Right lobe of liver (tissue), 6 donors: ENCODE measurements at regions not wholly inside any gene's neighbourhood (a gene's known extent, or its start where the extent isn't known, plus 50 kb on each side); places are given as distances from the start of the nearest gene placed in this dataset.

Experiments used
- ATAC-seq, 4 donors: fragments of 200-7000 bp; cut with Tn5 transposase; one replicate each; pipeline ENCODE4 v1.9.1; 2020; ENCODE audit warnings: mild to moderate bottlenecking in 4 of 4, moderate library complexity in 4 of 4
- DNase-seq, 3 donors: peaks; one replicate each; pipeline ENCODE4 v3.0.0-alpha.2; 2020
- H3K27ac ChIP-seq, 3 donors: fragments of 200-600 bp; one replicate each; pipeline ENCODE4 v1.8.0; 2022
- H3K27me3 ChIP-seq, 2 donors: fragments of 200-600 bp; one replicate each; pipeline ENCODE4 v1.8.0; 2022
- H3K36me3 ChIP-seq, 4 donors: fragments of 200-600 bp; sonication (generic) in 1 of 4; one replicate each; pipeline versions ENCODE4 v1.5.1 to v1.8.0; 2017 to 2022; ENCODE audit warnings: control low read depth in 1 of 4
- H3K4me1 ChIP-seq, 4 donors: fragments of 200-600 bp; sonication (generic) in 1 of 4; one replicate each; pipeline versions ENCODE4 v1.5.1 to v1.8.0; 2017 to 2022; ENCODE audit warnings: control low read depth in 1 of 4
- H3K4me3 ChIP-seq, 3 donors: fragments of 200-600 bp; one replicate each; pipeline ENCODE4 v1.8.0; 2022
- H3K9me3 ChIP-seq, 4 donors: fragments of 200-600 bp; sonication (generic) in 1 of 4; one replicate each; pipeline versions ENCODE4 v1.5.1 to v1.8.0; 2017 to 2022; ENCODE audit warnings: control low read depth in 1 of 4
- POLR2A ChIP-seq: fragments of 450-650 bp; IDR thresholded peaks from one replicate; pipeline ENCODE4 v1.6.1; 2017; ENCODE audit warnings: antibody characterized with exemption, mild to moderate bottlenecking
- WGBS: methylation state at CpG from one replicate; pipeline ENCODE4 v1.1.6; 2018; ENCODE audit warnings: low coverage, low lambda C conversion rate; ENCODE audit not compliant: insufficient coverage; ENCODE audit errors: missing lambda C conversion rate; 5-methylcytosine and 5-hydroxymethylcytosine counted together
- intact Hi-C, 2 donors: fragments of 100-400 bp; cut with DNase I; formaldehyde crosslinking; loops; one replicate each; pipeline versions ENCODE4 v1.11.2 to v1.14.1; 2022
- TF ChIP-seq, protein P1 (sequence below), 4 donors: fragments of 200-600 bp in 3 of 4; fragments of 450-650 bp in 1 of 4; IDR thresholded peaks; one replicate each; pipeline versions ENCODE4 v1.5.1 to v1.8.0; 2016 to 2022; ENCODE audit warnings: antibody characterized with exemption in 4 of 4, mild to moderate bottlenecking in 2 of 4
- donor health status: DM: no; HTN: yes; CAD: no.
- donor health status: DM: no; HTN: no; CAD: no.
- donor health status: DM: no; HTN: no; CAD: no.
- donor health status: DM: no; HTN: yes; CAD: no.
- donor health status: DM: no; HTN: yes; CAD: no.

DNA sequence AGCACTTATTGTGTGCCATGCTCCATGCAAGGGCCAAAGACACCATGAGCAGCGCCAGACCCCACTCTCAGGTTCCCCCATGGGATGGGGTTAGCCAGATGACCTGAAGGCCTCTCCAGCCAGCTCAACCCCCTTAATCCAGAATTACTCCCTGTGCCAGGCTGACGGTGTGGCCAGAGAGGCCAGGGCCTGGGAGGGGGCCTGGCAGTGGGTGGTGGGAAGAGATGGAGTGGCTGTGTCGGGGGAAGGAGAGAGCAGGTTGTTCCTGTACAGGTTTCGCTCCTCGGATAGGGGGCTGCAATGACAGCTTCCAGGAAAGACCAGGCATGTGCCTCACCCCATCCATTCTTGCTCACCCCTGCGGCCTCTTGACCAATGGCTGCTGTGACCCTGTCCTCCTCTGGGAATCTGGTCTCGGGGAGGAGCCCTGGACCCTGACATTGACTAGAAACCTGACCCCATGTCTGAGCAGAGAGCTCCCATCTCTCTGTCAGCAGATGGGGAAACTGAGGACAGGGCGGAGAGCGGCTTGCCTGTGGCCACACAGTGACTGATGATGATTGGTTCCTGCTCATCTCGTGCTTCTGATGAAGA lies 345.3 kb downstream of the MATN1 start:
- H3K4me3 ChIP-seq = no peak overlapping the region
- no peak overlapping the region for H3K27ac ChIP-seq
- DNase-seq (peak in 1 of 3 donors; percentile 28), ATAC-seq (no peak)
- H3K4me1 ChIP-seq = no peaks in the 10 kb centered on the region
- TF ChIP-seq, protein P1, sequence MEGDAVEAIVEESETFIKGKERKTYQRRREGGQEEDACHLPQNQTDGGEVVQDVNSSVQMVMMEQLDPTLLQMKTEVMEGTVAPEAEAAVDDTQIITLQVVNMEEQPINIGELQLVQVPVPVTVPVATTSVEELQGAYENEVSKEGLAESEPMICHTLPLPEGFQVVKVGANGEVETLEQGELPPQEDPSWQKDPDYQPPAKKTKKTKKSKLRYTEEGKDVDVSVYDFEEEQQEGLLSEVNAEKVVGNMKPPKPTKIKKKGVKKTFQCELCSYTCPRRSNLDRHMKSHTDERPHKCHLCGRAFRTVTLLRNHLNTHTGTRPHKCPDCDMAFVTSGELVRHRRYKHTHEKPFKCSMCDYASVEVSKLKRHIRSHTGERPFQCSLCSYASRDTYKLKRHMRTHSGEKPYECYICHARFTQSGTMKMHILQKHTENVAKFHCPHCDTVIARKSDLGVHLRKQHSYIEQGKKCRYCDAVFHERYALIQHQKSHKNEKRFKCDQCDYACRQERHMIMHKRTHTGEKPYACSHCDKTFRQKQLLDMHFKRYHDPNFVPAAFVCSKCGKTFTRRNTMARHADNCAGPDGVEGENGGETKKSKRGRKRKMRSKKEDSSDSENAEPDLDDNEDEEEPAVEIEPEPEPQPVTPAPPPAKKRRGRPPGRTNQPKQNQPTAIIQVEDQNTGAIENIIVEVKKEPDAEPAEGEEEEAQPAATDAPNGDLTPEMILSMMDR (IDR thresholded peaks at IDR 0.05) = no peak
- TF ChIP-seq POLR2A = no peak
- no peaks in the 10 kb centered on the region for H3K27me3 ChIP-seq
- 50% methylated on average over 1 of the region's 10 CpGs for WGBS
- H3K9me3 ChIP-seq = no peaks in the 10 kb centered on the region
- H3K36me3 ChIP-seq = no peaks in the 10 kb centered on the region
- intact Hi-C loops = no loop called here

DNA sequence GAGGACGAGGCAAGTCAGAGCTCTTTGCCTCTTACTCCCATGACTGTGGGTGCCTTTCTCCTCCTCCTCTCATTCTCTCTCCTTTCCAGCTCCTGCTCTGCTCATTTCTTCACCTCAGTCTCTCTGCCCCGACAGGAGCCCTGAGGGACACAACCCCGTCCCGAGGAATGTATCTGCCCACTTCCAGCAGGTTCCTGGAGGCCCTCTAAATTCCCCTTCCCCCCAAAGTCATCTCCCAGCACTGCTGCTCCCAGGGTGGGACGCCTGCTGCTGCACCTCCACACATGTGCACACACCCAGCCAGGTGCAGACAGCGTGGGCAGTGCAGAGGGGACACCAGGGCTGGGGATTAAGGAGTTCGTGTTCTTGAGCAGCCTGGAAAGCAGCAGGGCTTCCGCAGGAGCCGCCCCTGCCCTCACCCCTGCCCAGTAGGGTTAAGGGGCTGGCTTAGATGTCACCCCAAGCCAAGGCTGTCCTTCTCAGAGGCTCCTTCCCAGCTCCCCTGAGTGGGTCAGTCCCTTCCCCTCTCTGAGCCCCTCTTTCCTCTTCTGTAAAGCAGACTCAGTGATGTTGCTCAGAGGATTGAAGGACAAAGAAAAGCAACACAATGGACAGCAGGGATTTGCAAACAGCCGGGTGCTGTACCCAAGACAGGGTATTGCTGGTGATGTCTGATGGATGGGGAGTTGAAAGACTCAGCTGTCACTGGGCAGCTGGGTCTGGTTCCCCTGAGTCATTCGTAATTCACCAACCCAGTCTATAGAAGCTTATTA lies 346.0 kb downstream of the MATN1 start:
- intact Hi-C loops = no loop called here
- 32% methylated on average over 5 of the region's 11 CpGs for WGBS
- Histone ChIP-seq H3K4me3 (no peak overlapping the region), H3K27me3 (no peaks in the 10 kb centered on the region), H3K4me1 (no peaks in the 10 kb centered on the region), H3K27ac (no peak overlapping the region), H3K36me3 (no peaks in the 10 kb centered on the region), H3K9me3 (no peaks in the 10 kb centered on the region)
- DNase-seq (peak in 1 of 3 donors; percentile 22), ATAC-seq (no peak)
- TF ChIP-seq, protein P1 (IDR thresholded peaks at IDR 0.05) = no peak
- no peak for TF ChIP-seq POLR2A

DNA sequence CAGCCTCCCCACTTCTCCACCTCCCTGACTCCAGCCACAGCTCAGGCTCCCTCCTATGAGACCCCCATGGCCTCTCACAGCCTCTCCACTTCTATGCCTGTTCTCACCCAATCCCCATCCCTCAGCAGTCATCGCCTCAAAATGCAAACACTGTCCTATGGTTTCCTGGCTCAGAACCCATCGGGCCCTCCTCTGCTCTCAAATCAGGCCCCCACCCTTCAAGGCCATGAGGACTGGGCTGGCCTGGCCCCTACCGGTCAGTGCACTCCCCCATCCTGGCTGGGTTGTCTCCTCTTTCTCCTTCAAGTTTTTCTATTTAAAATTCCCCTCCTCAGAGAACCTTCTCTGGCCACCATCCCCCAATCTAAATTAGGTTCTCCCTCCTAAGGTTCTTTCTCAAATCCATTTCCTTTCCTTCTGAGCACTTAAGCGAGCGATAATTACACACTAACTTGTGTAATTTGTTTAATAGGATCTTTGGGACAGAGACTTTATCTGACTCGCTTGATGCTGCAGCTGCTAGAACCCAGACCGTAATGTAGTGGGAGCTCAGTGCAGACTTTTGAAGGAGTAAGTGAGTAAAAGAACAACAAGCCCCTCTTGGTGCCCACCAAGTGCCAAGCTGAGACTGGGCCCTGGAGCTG lies 347.2 kb downstream of the MATN1 start:
- intact Hi-C loops = no loop called here
- WGBS = 55% methylated on average over 7 of the region's 7 CpGs
- TF ChIP-seq, protein P1 (IDR thresholded peaks at IDR 0.05) = no peak
- no peak for TF ChIP-seq POLR2A
- H3K4me1 ChIP-seq = no peaks in the 10 kb centered on the region
- no peaks in the 10 kb centered on the region for H3K36me3 ChIP-seq
- no peak overlapping the region for H3K27ac ChIP-seq
- no peaks in the 10 kb centered on the region for H3K27me3 ChIP-seq
- no peak for DNase-seq
- no peak for ATAC-seq
- no peaks in the 10 kb centered on the region for H3K9me3 ChIP-seq
- H3K4me3 ChIP-seq = no peak overlapping the region

DNA sequence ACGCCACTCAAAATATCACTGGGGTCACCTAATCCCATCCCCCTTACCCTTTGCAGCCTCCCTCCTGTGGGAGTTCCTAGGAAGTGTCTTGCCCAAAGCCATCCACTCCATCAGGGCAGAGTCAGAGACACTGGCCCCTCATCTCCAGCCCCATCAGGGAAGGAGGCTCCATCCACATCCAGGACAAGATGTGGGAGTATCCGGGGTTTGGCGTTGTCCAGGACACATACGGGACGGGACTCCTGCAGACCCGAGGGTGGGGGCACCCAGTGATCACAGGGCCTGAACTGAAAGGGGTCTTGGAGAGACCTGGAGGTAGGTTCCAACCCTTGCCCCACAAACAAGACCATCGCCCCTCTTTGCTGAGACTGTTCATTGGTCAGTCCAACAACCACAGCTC lies 348.2 kb downstream of the MATN1 start:
- H3K36me3 ChIP-seq = no peaks in the 10 kb centered on the region
- 39% methylated on average over 2 of the region's 7 CpGs for WGBS
- intact Hi-C loops = no loop called here

More for the DNA sequence above, 348.2 kb downstream of the MATN1 start:
- no peaks in the 10 kb centered on the region for H3K9me3 ChIP-seq
- ATAC-seq = no peak
- no peaks in the 10 kb centered on the region for H3K27me3 ChIP-seq
- TF ChIP-seq, protein P1 (IDR thresholded peaks at IDR 0.05) = no peak
- no peak for TF ChIP-seq POLR2A
- H3K4me1 ChIP-seq = no peaks in the 10 kb centered on the region
- H3K4me3 ChIP-seq = no peak overlapping the region
- no peak for DNase-seq
- H3K27ac ChIP-seq = no peak overlapping the region
